Cerebellar cortex (tissue), 1 donor: ENCODE measurements at regions not wholly inside any gene's neighbourhood (a gene's known extent, or its start where the extent isn't known, plus 50 kb on each side); places are given as distances from the start of the nearest gene placed in this dataset.

Source experiments
- DNase-seq: peaks from one replicate; pipeline ENCODE4 v3.0.0-alpha.2; 2015; ENCODE audit warnings: low spot score

- no peak for DNase-seq
Measured at GRCh38 chr17:14813649-14814370, 451.3 kb downstream of the PMP22 start.

- DNase-seq: no peak
Measured at GRCh38 chr17:14808425-14808824, 456.7 kb downstream of the PMP22 start.

- DNase-seq: no peak
Measured at GRCh38 chr17:14805348-14805747, 459.8 kb downstream of the PMP22 start.

GRCh38 chr17:14803826-14804225 lies 461.3 kb downstream of the PMP22 start:
- no peak for DNase-seq

- DNase-seq: no peak
Measured at GRCh38 chr17:14797801-14798200, 467.3 kb downstream of the PMP22 start.

DNA sequence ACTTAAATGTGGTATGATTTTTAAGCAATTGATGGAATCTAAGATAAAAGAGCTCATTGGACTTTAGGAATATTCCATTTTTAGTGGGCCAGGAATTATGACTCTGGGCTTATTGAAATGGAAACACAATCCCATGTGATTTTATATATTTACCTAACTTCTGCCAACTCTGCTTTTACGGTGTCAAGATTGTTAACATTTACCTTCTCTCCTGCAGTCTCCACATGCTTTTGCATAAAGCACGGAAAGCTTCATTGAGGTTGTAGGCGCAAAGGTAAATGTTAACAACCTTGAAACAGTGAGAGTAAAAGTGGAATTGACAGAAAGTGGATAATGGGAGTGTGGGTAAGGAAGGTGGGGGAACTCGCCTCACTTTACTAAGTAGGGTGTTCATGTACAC lies 468.1 kb downstream of the PMP22 start:
- DNase-seq: no peak

DNA sequence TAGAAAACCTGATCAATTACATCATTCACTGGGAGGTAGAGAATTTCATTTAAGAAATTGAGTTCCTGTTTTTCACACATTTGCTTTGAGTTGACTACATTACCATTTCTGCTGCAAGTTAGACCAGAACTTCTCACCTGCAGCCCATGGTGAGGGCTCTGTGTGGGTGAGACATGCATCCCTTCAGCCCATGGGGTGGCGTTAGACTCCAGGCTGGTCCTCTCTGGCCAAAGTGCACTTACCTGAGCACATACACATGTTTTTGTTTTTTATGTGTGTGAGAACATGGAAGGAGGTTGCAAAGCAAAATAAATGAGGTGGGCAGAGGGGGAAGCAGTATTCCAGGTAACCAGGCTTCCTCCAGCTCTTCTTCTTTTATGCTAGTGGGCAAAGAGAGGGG lies 470.2 kb downstream of the PMP22 start:
- DNase-seq: no peak

DNA sequence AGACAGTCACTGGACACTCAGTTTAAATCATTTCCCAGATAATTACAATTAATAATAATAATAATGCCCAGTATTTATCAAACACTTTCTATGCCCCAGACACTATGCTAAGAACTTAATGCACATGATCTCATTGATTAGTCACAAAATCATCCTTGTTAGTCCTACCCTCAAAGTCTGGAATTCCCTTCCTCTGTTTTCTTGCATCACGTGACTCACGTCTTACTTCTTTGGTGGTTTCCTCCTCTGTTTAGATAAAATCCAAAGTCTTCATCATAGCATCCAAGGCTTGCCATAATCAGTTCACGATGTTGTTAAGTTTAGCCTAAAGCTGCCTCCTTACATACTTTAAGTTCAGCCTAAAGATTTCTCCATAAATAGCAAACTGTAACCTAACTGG lies 471.9 kb downstream of the PMP22 start:
- DNase-seq: no peak

DNA sequence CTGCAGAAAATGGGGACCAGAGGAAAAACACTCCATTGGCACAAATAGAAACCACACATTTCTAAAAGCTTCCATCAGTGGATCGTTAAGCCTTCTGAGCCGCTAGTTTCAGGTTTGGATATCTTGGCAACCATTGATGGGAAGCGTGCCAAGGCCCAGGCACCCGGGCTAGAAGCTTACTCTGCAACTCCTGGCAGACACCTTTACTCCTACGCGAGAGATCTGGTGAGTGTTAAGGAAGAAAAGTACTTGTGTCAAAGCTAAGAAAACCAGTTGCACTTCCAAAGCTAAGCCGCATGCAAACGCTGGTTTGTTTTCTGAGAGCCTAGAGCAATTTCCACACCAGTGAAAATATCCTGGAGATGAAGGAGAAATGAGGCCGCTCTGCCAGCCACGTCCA lies 472.4 kb downstream of the PMP22 start:
- DNase-seq: no peak

DNA sequence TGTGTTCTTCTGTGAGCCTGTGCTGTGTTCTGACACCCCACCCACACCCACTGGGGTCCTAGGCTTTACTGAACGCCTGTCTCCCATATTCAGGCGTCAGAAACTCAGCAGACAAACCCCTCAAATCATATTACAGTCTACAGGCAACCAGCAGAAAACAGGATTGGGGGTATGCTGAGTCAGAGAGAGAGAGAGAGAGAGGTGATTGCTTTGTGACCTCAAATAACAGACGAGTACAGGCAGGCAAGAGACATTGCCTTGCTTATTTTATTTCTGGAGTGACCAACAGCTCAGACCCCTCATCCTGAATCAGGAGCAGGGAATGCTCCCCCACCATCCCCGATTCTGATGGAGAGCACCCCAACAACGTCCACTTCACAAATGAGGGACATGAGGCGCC lies 473.9 kb downstream of the PMP22 start:
- DNase-seq: no peak

DNA sequence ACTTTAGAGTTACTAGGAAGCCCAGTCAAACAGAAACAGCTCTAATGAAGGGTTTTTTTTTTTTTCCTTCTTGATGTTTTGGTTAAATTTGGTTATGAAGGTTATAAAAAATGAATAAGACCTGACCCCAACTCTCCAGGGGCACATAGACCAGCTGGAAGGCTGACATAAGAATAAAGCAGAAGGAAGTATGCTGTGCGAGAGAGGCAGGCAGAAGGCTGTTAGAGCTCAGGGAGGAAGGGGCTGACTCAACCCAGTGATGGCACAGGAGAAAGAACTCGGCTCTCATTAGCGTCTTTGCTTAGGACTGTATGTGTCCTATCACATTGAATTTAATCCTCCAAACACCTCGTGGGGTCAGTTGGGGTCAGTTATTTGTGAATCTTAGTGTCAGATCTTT lies 474.6 kb downstream of the PMP22 start:
- no peak for DNase-seq

- no peak for DNase-seq
Measured at GRCh38 chr17:14784997-14785696, 480.0 kb downstream of the PMP22 start.

DNA sequence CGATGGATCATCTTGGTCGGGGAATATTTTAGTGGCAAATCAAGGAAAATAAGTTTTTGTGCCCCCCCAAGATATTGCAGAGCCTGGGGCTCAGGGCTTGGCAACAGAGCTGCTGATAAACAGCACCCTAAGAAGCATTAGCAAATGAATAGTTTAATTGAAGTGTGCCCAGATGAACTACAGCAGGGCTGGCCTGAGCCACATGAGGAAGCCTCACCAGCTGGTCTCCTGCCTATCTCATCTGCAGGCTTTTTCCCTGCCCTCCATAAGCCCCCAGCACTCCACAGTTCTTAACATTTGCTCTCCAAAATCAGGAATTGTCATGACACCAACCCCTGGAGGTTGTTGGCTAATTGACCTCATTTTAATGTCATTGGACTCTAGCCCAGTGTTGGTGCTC lies 480.2 kb downstream of the HS3ST3B1 start:
- no peak for DNase-seq

- no peak for DNase-seq
Measured at GRCh38 chr17:14780097-14780651, 479.3 kb downstream of the HS3ST3B1 start.

GRCh38 chr17:14779241-14779640 lies 478.4 kb downstream of the HS3ST3B1 start:
- DNase-seq: no peak

DNA sequence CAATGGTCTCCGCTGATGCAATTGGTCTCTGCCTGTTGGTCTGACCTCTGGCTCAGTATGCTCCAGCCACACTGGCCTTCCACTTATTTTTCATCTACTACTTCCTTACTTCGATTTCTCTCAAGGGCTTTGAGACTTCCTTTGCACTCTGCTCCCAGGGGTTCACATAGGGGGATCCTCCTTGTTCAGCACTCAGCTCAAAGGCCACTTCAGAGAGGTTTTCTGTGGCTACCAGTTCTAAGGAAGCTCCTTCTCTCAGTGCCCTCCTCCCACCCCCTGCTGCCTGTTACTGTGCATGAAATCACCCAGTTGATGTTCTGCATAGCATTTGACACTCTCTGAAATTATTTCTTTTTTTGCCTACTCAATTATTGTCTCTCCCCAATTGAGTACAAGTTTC lies 476.4 kb downstream of the HS3ST3B1 start:
- DNase-seq: no peak

GRCh38 chr17:14776791-14777190 lies 475.9 kb downstream of the HS3ST3B1 start:
- DNase-seq: no peak

GRCh38 chr17:14775731-14776492 lies 475.0 kb downstream of the HS3ST3B1 start:
- no peak for DNase-seq

GRCh38 chr17:14774774-14775173 lies 473.9 kb downstream of the HS3ST3B1 start:
- DNase-seq: no peak

GRCh38 chr17:14772776-14773175 lies 471.9 kb downstream of the HS3ST3B1 start:
- no peak for DNase-seq

GRCh38 chr17:14771543-14771942 lies 470.7 kb downstream of the HS3ST3B1 start:
- no peak for DNase-seq

GRCh38 chr17:14768923-14769322 lies 468.0 kb downstream of the HS3ST3B1 start:
- no peak for DNase-seq
